ENCODE measurements at regions not wholly inside any gene's neighbourhood (a gene's known extent, or its start where the extent isn't known, plus 50 kb on each side); places are given as distances from the start of the nearest gene placed in this dataset.

- TF ChIP-seq EZH2 (IDR thresholded peaks at IDR 0.05; ENCODE audit: borderline replicate concordance, low read depth, low read length, poor library complexity, severe bottlenecking) (no peak), CTCF (conservative IDR thresholded peaks at IDR 0.05; ENCODE audit: low read depth, low read length) (no peak)
Observed at GRCh38 chr3:177354466-177354865, 157.2 kb upstream of the TBL1XR1 start.

All from A673 (cell line).